A549 (cell line): ENCODE measurements at regions not wholly inside any gene's neighbourhood (a gene's known extent, or its start where the extent isn't known, plus 50 kb on each side); places are given as distances from the start of the nearest gene placed in this dataset.
A peak's percentile ranks its signal among the peaks of the same experiment; 100 is the strongest.

Experiments
- ATAC-seq, 2 experiments: fragments of 200-7000 bp in 1 of 2; fragments of >200 bp in 1 of 2; cut with Nextera tagmentation in 1 of 2; cut with Tn5 transposase in 1 of 2; 3 replicates each; pipeline versions ENCODE4 v1.8.0 to v1.9.1; 2018 to 2020; ENCODE audit warnings: mild to moderate bottlenecking in 1 of 2, moderate library complexity in 1 of 2
- CTCF ChIA-PET: fragments of 300-600 bp; sonication (Branson Sonifier 250); formaldehyde crosslinking; extraction: SDS; loops from one replicate; lab custom pipeline; 2021; ENCODE audit warnings: antibody characterized with exemption, inconsistent platforms; lab: Yijun Ruan, JAX
- POLR2A ChIA-PET: fragments of 350-600 bp; formaldehyde crosslinking; extraction: SDS; loops from one replicate; lab custom pipeline; 2021; ENCODE audit warnings: antibody characterized with exemption, inconsistent platforms; lab: Yijun Ruan, JAX
- DNase-seq, 2 experiments: peaks; one replicate each; pipeline versions ENCODE4 v3.0.0 to v3.0.0-alpha.2; 2011 to 2016; ENCODE audit warnings: low read depth in 1 of 2, low spot score in 1 of 2
- FAIRE-seq: peaks from 2 replicates; lab custom pipeline; 2011; peaks lifted over from hg19 to GRCh38; lab: Jason Lieb, UNC
- H3K27ac ChIP-seq, 2 experiments: fragments of >200 bp; sonication (Bioruptor Twin); formaldehyde crosslinking; 3 replicates each; pipeline ENCODE4 v1.5.1; 2016 to 2017
- H3K4me1 ChIP-seq: fragments of >200 bp; sonication (Bioruptor Twin); formaldehyde crosslinking; 3 replicates; pipeline ENCODE4 v1.6.1; 2016
- H3K4me2 ChIP-seq: fragments of >200 bp; sonication (Bioruptor Twin); formaldehyde crosslinking; 3 replicates; pipeline ENCODE4 v1.6.1; 2016
- H3K4me3 ChIP-seq: fragments of >200 bp; sonication (Bioruptor Twin); formaldehyde crosslinking; 3 replicates; pipeline ENCODE4 v1.5.1; 2016
- H3K9me3 ChIP-seq: fragments of >200 bp; sonication (Bioruptor Twin); formaldehyde crosslinking; 3 replicates; pipeline ENCODE4 v1.6.1; 2016
- BHLHE40 ChIP-seq: IDR thresholded peaks from 2 replicates; pipeline ENCODE4 v1.6.1; 2012; ENCODE audit warnings: low read depth, low read length, inconsistent platforms
- CBX2 ChIP-seq: fragments of 200-600 bp; sonication (generic); IDR thresholded peaks from 2 replicates; pipeline ENCODE4 v1.6.1; 2016; ENCODE audit warnings: low read depth, mild to moderate bottlenecking, borderline replicate concordance
- CBX8 ChIP-seq: fragments of 200-600 bp; sonication (generic); IDR thresholded peaks from 2 replicates; pipeline ENCODE4 v1.6.1; 2016
- CEBPB ChIP-seq, 2 experiments: fragments of >200 bp in 1 of 2; sonication (Bioruptor Twin) in 1 of 2; formaldehyde crosslinking in 1 of 2; IDR thresholded peaks; 2 replicates each; pipeline ENCODE4 v1.6.1; 2012 to 2016
- CHD4 ChIP-seq: fragments of 200-600 bp; sonication (generic); IDR thresholded peaks from 2 replicates; pipeline ENCODE4 v1.6.1; 2016; ENCODE audit warnings: antibody characterized with exemption, mild to moderate bottlenecking, borderline replicate concordance
- FOSB ChIP-seq: fragments of 250-450 bp; sonication (Bioruptor Pico); IDR thresholded peaks from 2 replicates; pipeline ENCODE4 v1.5.0; 2020; ENCODE audit warnings: mild to moderate bottlenecking, moderate library complexity
- FOXS1 ChIP-seq: fragments of 250-450 bp; sonication (Bioruptor Pico); IDR thresholded peaks from 2 replicates; pipeline ENCODE4 v1.5.0; 2020; ENCODE audit warnings: mild to moderate bottlenecking, moderate library complexity
- HMGXB4 ChIP-seq: fragments of 250-450 bp; sonication (Bioruptor Pico); IDR thresholded peaks from 2 replicates; pipeline ENCODE4 v1.5.0; 2021; ENCODE audit warnings: mild to moderate bottlenecking, moderate library complexity, borderline replicate concordance
- HOXB13 ChIP-seq: fragments of 250-450 bp; sonication (Bioruptor Pico); IDR thresholded peaks from 2 replicates; pipeline ENCODE4 v1.5.0; 2020; ENCODE audit warnings: low read depth, mild to moderate bottlenecking, moderate library complexity
- JUN ChIP-seq, 2 experiments: fragments of >200 bp; sonication (Bioruptor Twin); formaldehyde crosslinking; IDR thresholded peaks; 2 replicates in 1 of 2; 3 replicates in 1 of 2; pipeline ENCODE4 v1.6.1; 2016 to 2017
- KDM5A ChIP-seq: fragments of 200-600 bp; sonication (generic); IDR thresholded peaks from 2 replicates; pipeline ENCODE4 v1.6.1; 2016; ENCODE audit warnings: antibody characterized with exemption, mild to moderate bottlenecking
- NFE2L2 ChIP-seq: fragments of 150-350 bp; conservative IDR thresholded peaks from 2 replicates; pipeline ENCODE4 v1.6.1; 2014; ENCODE audit warnings: low read length
- NPAS2 ChIP-seq: fragments of 250-450 bp; sonication (Bioruptor Pico); IDR thresholded peaks from 2 replicates; pipeline ENCODE4 v1.8.0; 2022; ENCODE audit warnings: mild to moderate bottlenecking, moderate library complexity, borderline replicate concordance
- NR3C1 ChIP-seq: fragments of >200 bp; sonication (Bioruptor Twin); formaldehyde crosslinking; IDR thresholded peaks from 3 replicates; pipeline ENCODE4 v1.6.1; 2017
- RAD21 ChIP-seq, 2 experiments: fragments of >200 bp in 1 of 2; sonication (Bioruptor Twin) in 1 of 2; formaldehyde crosslinking in 1 of 2; IDR thresholded peaks in 1 of 2; conservative IDR thresholded peaks in 1 of 2; 2 replicates in 1 of 2; 3 replicates in 1 of 2; pipeline ENCODE4 v1.6.1; 2012 to 2018; ENCODE audit warnings: inconsistent platforms in 1 of 2
- RFX5 ChIP-seq: fragments of 450-650 bp; IDR thresholded peaks from 2 replicates; pipeline ENCODE4 v1.7.1; 2014; ENCODE audit warnings: antibody characterized with exemption, mild to moderate bottlenecking, moderate library complexity
- SMC3 ChIP-seq: fragments of >200 bp; sonication (Bioruptor Twin); formaldehyde crosslinking; IDR thresholded peaks from 3 replicates; pipeline ENCODE4 v1.6.1; 2018; ENCODE audit warnings: inconsistent platforms
- SREBF2 ChIP-seq: fragments of 450-650 bp; IDR thresholded peaks from 2 replicates; pipeline ENCODE4 v1.6.1; 2014; ENCODE audit warnings: mild to moderate bottlenecking, moderate library complexity
- TFCP2L1 ChIP-seq: fragments of 250-450 bp; sonication (Bioruptor Pico); IDR thresholded peaks from 2 replicates; pipeline ENCODE4 v1.5.0; 2021; ENCODE audit warnings: mild to moderate bottlenecking
- USF2 ChIP-seq: fragments of 450-650 bp; IDR thresholded peaks from 2 replicates; pipeline ENCODE4 v1.6.1; 2014; ENCODE audit warnings: antibody characterized with exemption
- ZFP36 ChIP-seq: fragments of 450-650 bp; IDR thresholded peaks from 2 replicates; pipeline ENCODE4 v1.6.1; 2014; ENCODE audit warnings: borderline replicate concordance; ENCODE audit not compliant: partially characterized antibody
- ZNF302 ChIP-seq: fragments of 250-450 bp; sonication (Bioruptor Pico); IDR thresholded peaks from 2 replicates; pipeline ENCODE4 v1.9.0; 2021; ENCODE audit warnings: inconsistent platforms, mild to moderate bottlenecking, moderate library complexity
- WGBS: methylation state at CpG from one replicate; pipeline ENCODE4 v1.1.6; 2017; ENCODE audit errors: missing lambda C conversion rate; 5-methylcytosine and 5-hydroxymethylcytosine counted together

- TF ChIP-seq NR3C1 = no peak
- ChIA-PET CTCF (interaction anchor here (0.6 kb wide), 1 partner anchor 146 kb away, joined by 3 read pairs; no protein-coding TSS in a partner anchor), POLR2A (no interaction called here)
- WGBS = 42% methylated on average over 10 of the region's 12 CpGs
- no peak overlapping the region for H3K4me3 ChIP-seq
- peak in 1 of 2 experiments; percentile 23; a peak in 2 of 6 replicates for ATAC-seq
- no peaks in the 10 kb centered on the region for H3K4me1 ChIP-seq
- no peak for FAIRE-seq
- H3K4me2 ChIP-seq = no peak overlapping the region
- no peaks in the 10 kb centered on the region for H3K9me3 ChIP-seq
- DNase-seq = no peak
- no peak overlapping the region for H3K27ac ChIP-seq
Measured at GRCh38 chr2:16181062-16181740, 240.9 kb downstream of the MYCN start.

- TF ChIP-seq FOXS1 (CRISPR knock-in tag) = no peak
- TF ChIP-seq CHD4 = no peak
- no peak for TF ChIP-seq NFE2L2
- no peak for TF ChIP-seq KDM5A
- TF ChIP-seq HOXB13 (CRISPR knock-in tag) = no peak
- TF ChIP-seq ZFP36 = no peak
- no peak for TF ChIP-seq RFX5
- TF ChIP-seq SREBF2 = no peak
- no peak for TF ChIP-seq USF2
- TF ChIP-seq HMGXB4 (CRISPR knock-in tag) = no peak
- TF ChIP-seq, all 56 proteins: peak for 0
- DNase-seq (no peak), ATAC-seq (no peak), FAIRE-seq (no peak)
- ChIA-PET CTCF (no interaction called here), POLR2A (no interaction called here)
- Histone ChIP-seq H3K4me2 (no peak overlapping the region), H3K27ac (no peak overlapping the region), H3K9me3 (no peaks in the 10 kb centered on the region), H3K4me3 (no peak overlapping the region), H3K4me1 (no peaks in the 10 kb centered on the region)
- WGBS = 32% methylated on average over 6 of the region's 6 CpGs
Measured at GRCh38 chr2:16180631-16181030, 240.3 kb downstream of the MYCN start.

- DNase-seq (no peak), FAIRE-seq (no peak), ATAC-seq (no peak; a peak in 1 of 6 replicates)
- WGBS = 50% methylated on average over 8 of the region's 8 CpGs
- CTCF ChIA-PET = no interaction called here
- POLR2A ChIA-PET = no interaction called here
- H3K4me3 ChIP-seq = no peak overlapping the region
- no peak for TF ChIP-seq CBX2
- no peak for TF ChIP-seq CEBPB (IDR thresholded peaks at IDR 0.05)
- no peak for TF ChIP-seq USF2
- no peak for TF ChIP-seq TFCP2L1
- TF ChIP-seq NPAS2 (CRISPR knock-in tag) = no peak
- no peak for TF ChIP-seq BHLHE40
- TF ChIP-seq SMC3 = no peak
- no peak for TF ChIP-seq JUN (IDR thresholded peaks at IDR 0.05)
- TF ChIP-seq FOSB = no peak
- TF ChIP-seq CBX8 = no peak
- TF ChIP-seq RAD21 (conservative IDR thresholded peaks at IDR 0.05 in 1 of 2, IDR thresholded peaks at IDR 0.05 in 1 of 2) = no peak
- TF ChIP-seq ZNF302 (CRISPR knock-in tag) = no peak
- H3K9me3 ChIP-seq = no peaks in the 10 kb centered on the region
- no peaks in the 10 kb centered on the region for H3K4me1 ChIP-seq
- H3K4me2 ChIP-seq = no peak overlapping the region
- H3K27ac ChIP-seq = no peak overlapping the region
Measured at GRCh38 chr2:16179701-16180416, 239.5 kb downstream of the MYCN start.
